Psoas muscle (tissue), 7 donors: ENCODE measurements at regions not wholly inside any gene's neighbourhood (a gene's known extent, or its start where the extent isn't known, plus 50 kb on each side); places are given as distances from the start of the nearest gene placed in this dataset.

Experiments
- ATAC-seq, 4 donors: fragments of 200-7000 bp; cut with Tn5 transposase; one replicate each; pipeline ENCODE4 v1.9.1; 2020; ENCODE audit warnings: moderate library complexity in 3 of 4, mild to moderate bottlenecking in 2 of 4
- DNase-seq, 2 donors: peaks; one replicate each; pipeline ENCODE4 v3.0.0-alpha.2; 2020
- H3K27ac ChIP-seq: fragments of 200-600 bp; one replicate; pipeline ENCODE4 v1.8.0; 2022
- H3K27me3 ChIP-seq, 3 donors: fragments of 200-600 bp in 1 of 3; one replicate each; pipeline versions ENCODE4 v1.6.1 to v1.8.0; 2013 to 2022; ENCODE audit warnings: low read length in 2 of 3, mild to moderate bottlenecking in 2 of 3, moderate library complexity in 1 of 3; ENCODE audit not compliant: insufficient read depth in 3 of 3
- H3K36me3 ChIP-seq, 2 donors: fragments of 200-600 bp in 1 of 2; one replicate each; pipeline versions ENCODE4 v1.6.1 to v1.8.0; 2013 to 2022; ENCODE audit warnings: low read depth in 1 of 2, mild to moderate bottlenecking in 1 of 2, moderate library complexity in 1 of 2; ENCODE audit not compliant: insufficient read depth in 1 of 2
- H3K4me1 ChIP-seq: fragments of 200-600 bp; one replicate; pipeline ENCODE4 v1.8.0; 2022
- H3K4me3 ChIP-seq: fragments of 200-600 bp; one replicate; pipeline ENCODE4 v1.8.0; 2022; ENCODE audit warnings: mild to moderate bottlenecking
- H3K9me3 ChIP-seq: fragments of 200-600 bp; one replicate; pipeline ENCODE4 v1.8.0; 2022
- CTCF ChIP-seq: fragments of 200-600 bp; IDR thresholded peaks from one replicate; pipeline ENCODE4 v1.8.0; 2022; ENCODE audit warnings: antibody characterized with exemption
- WGBS, 3 donors: extraction: QIAGEN DNeasy Blood & Tissue Kit; methylation state at CpG; one replicate each; pipeline versions ENCODE4 v1.1.6 to v1.1.7; 2013; 5-methylcytosine and 5-hydroxymethylcytosine counted together
- intact Hi-C, 2 donors: fragments of 100-400 bp; cut with DNase I; formaldehyde crosslinking; loops; one replicate each; pipeline versions ENCODE4 v1.11.0 to v1.14.2; 2022
- donor health status: healthy with polysubstance abuse.
- donor health status: DM: no; HTN: no; CAD: no; lungs with moderate emphysema.
- donor health status: Bipolar disorder and iron deficiency.
- donor health status: healthy.
- donor health status: DM: yes; HTN: yes; CAD: no.
- donor health status: DM: no; HTN: no; CAD: no.
- donor health status: DM: yes; HTN: yes; CAD: no.

- intact Hi-C loops, result no loop called here
- no peak for TF ChIP-seq CTCF
- Histone ChIP-seq H3K36me3 (no peaks in the 10 kb centered on the region), H3K9me3 (no peaks in the 10 kb centered on the region), H3K4me3 (no peak overlapping the region), H3K27me3 (no peaks in the 10 kb centered on the region), H3K4me1 (no peaks in the 10 kb centered on the region), H3K27ac (no peak overlapping the region)
- DNase-seq, result no peak
- ATAC-seq, result no peak
- WGBS, 3 donors, result 92 to 94% (median 93%) methylated on average over 4 of the region's 4 CpGs
Measured at GRCh38 chr13:74560325-74560724, 426.1 kb upstream of the KLF12 start.

- intact Hi-C loops, result no loop called here
- no peak for TF ChIP-seq CTCF
- ATAC-seq, result no peak
- Histone ChIP-seq H3K27ac (no peak overlapping the region), H3K4me1 (no peaks in the 10 kb centered on the region), H3K27me3 (no peaks in the 10 kb centered on the region), H3K4me3 (no peak overlapping the region), H3K36me3 (no peaks in the 10 kb centered on the region), H3K9me3 (no peaks in the 10 kb centered on the region)
- whole genome bisulfite sequencing, 3 donors, result 98 to 100% (median 99%) methylated on average over 1 of the region's 1 CpG
- DNase-seq, result no peak
Measured at GRCh38 chr13:74557870-74558269, 423.7 kb upstream of the KLF12 start.

- no peak overlapping the region for H3K4me3 ChIP-seq
- DNase-seq, result no peak
- no peak overlapping the region for H3K27ac ChIP-seq
- no peaks in the 10 kb centered on the region for H3K9me3 ChIP-seq
- H3K27me3 ChIP-seq, result no peaks in the 10 kb centered on the region
- no peak for TF ChIP-seq CTCF
- no peaks in the 10 kb centered on the region for H3K4me1 ChIP-seq
- ATAC-seq, result no peak
- intact Hi-C loops, result no loop called here
- 63 to 70% (median 64%) methylated on average over 9 of the region's 9 CpGs for WGBS, 3 donors
- no peaks in the 10 kb centered on the region for H3K36me3 ChIP-seq
Measured at GRCh38 chr13:74555651-74556420, 421.6 kb upstream of the KLF12 start.

- no peaks in the 10 kb centered on the region for H3K27me3 ChIP-seq
- no peaks in the 10 kb centered on the region for H3K4me1 ChIP-seq
- no peaks in the 10 kb centered on the region for H3K36me3 ChIP-seq
- H3K4me3 ChIP-seq, result no peak overlapping the region
- intact Hi-C loops, result no loop called here
- no peak for TF ChIP-seq CTCF
- ATAC-seq (no peak), DNase-seq (no peak)
- H3K27ac ChIP-seq, result no peak overlapping the region
- H3K9me3 ChIP-seq, result no peaks in the 10 kb centered on the region
- WGBS, 3 donors, result 44 to 56% (median 45%) methylated on average over 3 of the region's 3 CpGs
Measured at GRCh38 chr13:74555276-74555625, 421.0 kb upstream of the KLF12 start.
